Natural killer cell treated with Interleukin-12 subunit alpha and Interleukin-12 subunit beta and Interleukin-15 and Interleukin-18, amount 100 ng/mL, for 72 hours (primary cell): ENCODE measurements at regions not wholly inside any gene's neighbourhood (a gene's known extent, or its start where the extent isn't known, plus 50 kb on each side); places are given as distances from the start of the nearest gene placed in this dataset.

ENCODE experiments used
- ATAC-seq, 2 donors: fragments of 150-1000 bp; cut with Tn5 transposase in 1 of 2; sonication (Bioruptor Pico), chemical (Tn5 transposase) in 1 of 2; 2 replicates each; pipeline ENCODE4 v1.10.0; 2021
- DNase-seq: peaks from one replicate; pipeline ENCODE4 v3.0.0; 2022; ENCODE audit warnings: low spot score
- H3K27ac Mint-ChIP-seq, 2 donors: 1 replicate in 1 of 2; 2 replicates in 1 of 2; pipeline ENCODE4 v1.8.0; 2022; ENCODE audit warnings: mixed read lengths in 2 of 2, mild to moderate bottlenecking in 1 of 2, moderate library complexity in 1 of 2
- H3K27me3 Mint-ChIP-seq, 2 donors: 1 replicate in 1 of 2; 2 replicates in 1 of 2; pipeline ENCODE4 v1.8.0; 2022; ENCODE audit warnings: mixed read lengths in 2 of 2
- H3K36me3 Mint-ChIP-seq: one replicate; pipeline ENCODE4 v1.8.0; 2022; ENCODE audit warnings: mixed read lengths
- H3K4me1 Mint-ChIP-seq, 2 donors: 1 replicate in 1 of 2; 2 replicates in 1 of 2; pipeline ENCODE4 v1.8.0; 2022; ENCODE audit warnings: low read depth in 2 of 2, mixed read lengths in 2 of 2, mild to moderate bottlenecking in 1 of 2
- H3K4me3 Mint-ChIP-seq: one replicate; pipeline ENCODE4 v1.8.0; 2022; ENCODE audit warnings: mixed read lengths
- H3K9me3 Mint-ChIP-seq: 2 replicates; pipeline ENCODE4 v1.8.0; 2022; ENCODE audit warnings: mixed read lengths

DNA sequence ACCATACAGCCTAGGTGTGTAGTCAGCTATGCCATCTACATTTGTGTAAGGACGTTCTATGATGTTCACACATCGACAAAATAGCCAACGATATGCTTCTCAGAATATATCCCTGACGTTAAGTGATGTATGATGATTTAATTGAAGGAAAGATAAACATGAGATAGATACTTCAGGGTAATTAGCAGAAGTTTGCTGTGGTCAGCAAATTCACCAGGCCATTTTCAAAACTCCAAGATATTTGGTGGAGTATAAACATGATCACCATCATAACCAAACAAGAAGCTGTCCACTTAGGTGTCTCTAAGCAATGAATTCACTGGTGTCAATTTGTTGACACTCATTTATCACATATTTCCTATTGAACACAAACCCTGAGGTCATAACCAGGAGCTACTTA, 885.6 kb upstream of the NR2F2 start:
- Mint-ChIP-seq H3K27me3 (peaks cover 4 to 5% of the 10 kb centered on the region in 2 donors), H3K36me3 (peaks cover 14% of the 10 kb centered on the region), H3K27ac (no peak overlapping the region), H3K4me1 (peaks cover 31 to 32% of the 10 kb centered on the region in 2 donors), H3K4me3 (no peak overlapping the region), H3K9me3 (peaks cover 7% of the 10 kb centered on the region)
- no peak for DNase-seq
- ATAC-seq: no peak

DNA sequence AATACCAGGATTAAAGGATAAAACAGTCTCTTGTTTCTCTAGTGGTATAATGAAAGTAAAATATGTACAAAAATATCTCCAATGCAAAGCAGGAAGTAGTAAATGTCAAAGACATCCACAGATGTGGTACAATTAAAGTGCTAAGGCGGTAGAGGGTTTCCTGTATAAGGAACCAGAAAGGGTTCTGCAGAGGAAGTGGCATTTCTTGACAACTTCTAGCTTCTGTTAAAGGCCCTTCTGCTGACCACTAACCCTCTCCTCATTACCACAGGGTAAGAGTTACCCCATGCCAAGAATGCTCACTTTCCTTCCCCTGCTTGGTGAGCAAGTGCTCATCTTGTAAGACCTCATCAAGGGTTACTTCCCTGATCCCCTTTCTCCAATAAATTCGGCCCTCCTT, 883.6 kb upstream of the NR2F2 start:
- peaks cover 10% of the 10 kb centered on the region for H3K9me3 Mint-ChIP-seq
- peak overlapping the region; percentile 19 to 70 for H3K27ac Mint-ChIP-seq
- peak overlapping the region; percentile 18 for H3K4me3 Mint-ChIP-seq
- peaks cover 31 to 34% of the 10 kb centered on the region in 2 donors for H3K4me1 Mint-ChIP-seq
- H3K27me3 Mint-ChIP-seq: peaks cover 4 to 13% of the 10 kb centered on the region in 2 donors
- ATAC-seq (peak; percentile 99), DNase-seq (peak; percentile 82)
- peaks cover 18% of the 10 kb centered on the region for H3K36me3 Mint-ChIP-seq

DNA sequence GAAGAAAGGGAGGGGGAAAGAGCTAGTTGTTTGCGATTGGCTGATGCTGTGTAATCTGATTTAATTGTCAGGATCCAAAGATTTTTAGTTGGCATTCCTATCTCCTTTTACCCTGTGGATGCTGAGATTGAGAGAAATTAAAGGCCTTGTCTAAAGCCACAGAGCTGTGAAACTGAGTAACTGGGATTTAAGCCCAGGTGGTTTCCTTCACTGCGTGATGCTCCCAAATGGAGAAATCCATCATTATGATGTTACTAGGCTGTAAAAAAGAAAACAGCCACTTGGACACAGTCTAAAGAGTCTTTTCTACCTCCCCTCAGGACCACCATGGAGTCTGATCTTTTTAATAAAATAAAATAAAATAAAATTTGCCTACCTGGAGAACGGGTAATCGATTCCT, 883.0 kb upstream of the NR2F2 start:
- no peak for ATAC-seq
- Mint-ChIP-seq H3K27ac (peak overlapping the region; percentile 19 to 70), H3K9me3 (peaks cover 12% of the 10 kb centered on the region), H3K4me1 (peaks cover 31 to 36% of the 10 kb centered on the region in 2 donors), H3K4me3 (peak overlapping the region; percentile 18), H3K36me3 (peaks cover 20% of the 10 kb centered on the region), H3K27me3 (peaks cover 4 to 14% of the 10 kb centered on the region in 2 donors)
- no peak for DNase-seq

DNA sequence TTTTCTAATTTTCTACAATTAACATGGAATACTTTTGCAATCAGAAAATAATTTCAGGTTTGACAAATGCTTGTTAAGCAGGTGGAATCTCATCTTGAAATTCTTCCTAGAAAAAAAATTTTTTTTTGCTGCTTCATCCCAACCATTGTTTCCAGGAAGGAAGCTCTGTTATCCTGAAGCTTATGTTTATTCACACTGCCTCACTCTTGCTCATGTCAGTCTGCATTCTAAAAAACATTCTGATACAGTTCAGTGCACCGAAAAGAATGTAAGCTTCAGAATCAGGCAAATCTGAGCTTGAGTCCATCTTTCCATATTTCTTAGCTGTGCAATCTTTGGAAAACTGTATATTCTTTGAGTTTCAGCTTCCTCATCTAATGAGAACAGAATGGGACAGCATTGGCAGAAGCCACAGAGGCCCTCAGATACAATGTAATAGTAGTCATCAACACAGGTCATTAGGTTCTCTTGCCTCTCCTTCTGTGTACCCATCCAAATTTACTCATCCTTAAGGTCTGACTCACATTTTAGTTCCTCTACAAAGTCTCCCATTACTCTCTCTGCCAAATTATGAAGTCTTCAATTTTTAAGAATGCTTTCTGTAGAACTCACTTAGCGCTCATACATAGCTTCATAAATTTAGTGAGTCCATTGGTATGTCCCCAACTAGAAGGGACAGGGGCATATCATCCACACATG, 881.8 kb upstream of the NR2F2 start:
- H3K4me1 Mint-ChIP-seq: peaks cover 24 to 30% of the 10 kb centered on the region in 2 donors
- peak overlapping the region in 1 of 2 donors; percentile 5 for H3K27ac Mint-ChIP-seq

DNA sequence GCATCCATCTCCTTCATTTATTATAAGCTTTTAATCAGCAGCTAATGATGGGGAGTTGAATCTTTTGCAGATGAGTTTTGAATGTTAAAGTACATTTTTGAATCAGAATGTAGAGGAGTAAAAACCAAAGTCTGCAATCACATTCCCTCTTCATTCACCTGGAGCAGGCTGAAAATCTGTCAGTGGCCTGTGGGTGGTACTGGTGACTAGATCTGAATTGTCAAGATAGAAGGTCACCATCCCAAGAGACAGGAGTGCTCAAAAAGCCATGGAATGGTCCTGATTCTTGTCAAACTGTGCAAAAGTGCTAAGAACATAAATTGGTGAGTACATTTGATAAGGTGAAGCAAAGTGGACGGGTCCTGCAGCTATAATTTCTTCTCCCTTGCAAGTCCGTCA, 881.3 kb upstream of the NR2F2 start:
- H3K4me1 Mint-ChIP-seq: peaks cover 24 to 30% of the 10 kb centered on the region in 2 donors
- H3K4me3 Mint-ChIP-seq: peak overlapping the region; percentile 30
- ATAC-seq: no peak

More for the DNA sequence above, 881.8 kb upstream of the NR2F2 start:
- Mint-ChIP-seq H3K9me3 (peaks cover 7% of the 10 kb centered on the region), H3K36me3 (peaks cover 14% of the 10 kb centered on the region), H3K4me3 (peak overlapping the region; percentile 30), H3K27me3 (peaks cover 4 to 9% of the 10 kb centered on the region in 2 donors)
- ATAC-seq (no peak), DNase-seq (no peak)

DNA sequence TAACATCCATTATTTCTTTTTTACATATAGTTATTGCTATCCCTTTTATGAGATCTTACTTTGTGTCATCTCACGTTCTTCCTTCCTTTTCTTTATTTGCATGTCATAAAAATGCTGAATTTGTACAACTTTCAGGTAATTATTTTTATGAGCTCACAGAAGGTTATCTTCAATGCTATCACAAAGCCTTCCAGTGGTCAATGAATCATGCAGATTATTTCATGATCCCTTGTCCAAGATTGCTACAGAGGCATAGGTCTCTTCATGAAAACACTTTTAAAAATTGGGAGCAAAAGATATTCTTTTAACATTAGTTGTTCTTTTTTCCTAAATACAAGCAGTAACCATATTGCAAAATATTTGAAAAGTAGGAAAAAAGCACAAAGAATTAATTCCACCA, 880.1 kb upstream of the NR2F2 start:
- Mint-ChIP-seq H3K27me3 (peaks cover 4 to 11% of the 10 kb centered on the region in 2 donors), H3K27ac (no peak overlapping the region), H3K4me1 (peaks cover 33 to 35% of the 10 kb centered on the region in 2 donors), H3K4me3 (no peak overlapping the region), H3K9me3 (peaks cover 11% of the 10 kb centered on the region), H3K36me3 (peaks cover 21% of the 10 kb centered on the region)
- ATAC-seq: no peak
- DNase-seq: no peak

More for the DNA sequence above, 881.3 kb upstream of the NR2F2 start:
- peaks cover 14% of the 10 kb centered on the region for H3K36me3 Mint-ChIP-seq
- peaks cover 7% of the 10 kb centered on the region for H3K9me3 Mint-ChIP-seq
- H3K27ac Mint-ChIP-seq: peak overlapping the region in 1 of 2 donors; percentile 5
- peaks cover 4 to 9% of the 10 kb centered on the region in 2 donors for H3K27me3 Mint-ChIP-seq
- no peak for DNase-seq

DNA sequence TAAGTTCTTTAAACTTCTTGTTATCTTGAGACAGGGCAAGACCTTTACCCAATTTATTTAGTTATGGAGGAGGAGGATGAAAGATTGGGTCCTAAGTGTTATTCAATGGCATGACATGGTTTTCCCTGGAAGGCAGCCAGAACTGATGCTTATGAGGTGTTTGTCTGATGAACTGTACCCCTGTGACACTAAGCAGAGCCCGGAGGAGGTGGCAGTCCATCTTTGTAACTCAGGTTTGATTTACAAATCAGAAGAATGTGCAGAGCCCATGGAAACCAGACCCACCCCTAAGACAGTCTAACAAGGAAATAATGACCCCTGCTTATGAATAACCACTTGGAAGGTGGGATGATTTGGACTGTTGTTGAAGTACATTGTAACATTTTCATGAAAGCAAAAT, 878.6 kb upstream of the NR2F2 start:
- Mint-ChIP-seq H3K4me3 (no peak overlapping the region), H3K27ac (no peak overlapping the region), H3K4me1 (peaks cover 36 to 38% of the 10 kb centered on the region in 2 donors), H3K9me3 (peaks cover 8% of the 10 kb centered on the region), H3K27me3 (peaks cover 4 to 11% of the 10 kb centered on the region in 2 donors), H3K36me3 (peaks cover 22% of the 10 kb centered on the region)
- ATAC-seq: no peak
- no peak for DNase-seq

DNA sequence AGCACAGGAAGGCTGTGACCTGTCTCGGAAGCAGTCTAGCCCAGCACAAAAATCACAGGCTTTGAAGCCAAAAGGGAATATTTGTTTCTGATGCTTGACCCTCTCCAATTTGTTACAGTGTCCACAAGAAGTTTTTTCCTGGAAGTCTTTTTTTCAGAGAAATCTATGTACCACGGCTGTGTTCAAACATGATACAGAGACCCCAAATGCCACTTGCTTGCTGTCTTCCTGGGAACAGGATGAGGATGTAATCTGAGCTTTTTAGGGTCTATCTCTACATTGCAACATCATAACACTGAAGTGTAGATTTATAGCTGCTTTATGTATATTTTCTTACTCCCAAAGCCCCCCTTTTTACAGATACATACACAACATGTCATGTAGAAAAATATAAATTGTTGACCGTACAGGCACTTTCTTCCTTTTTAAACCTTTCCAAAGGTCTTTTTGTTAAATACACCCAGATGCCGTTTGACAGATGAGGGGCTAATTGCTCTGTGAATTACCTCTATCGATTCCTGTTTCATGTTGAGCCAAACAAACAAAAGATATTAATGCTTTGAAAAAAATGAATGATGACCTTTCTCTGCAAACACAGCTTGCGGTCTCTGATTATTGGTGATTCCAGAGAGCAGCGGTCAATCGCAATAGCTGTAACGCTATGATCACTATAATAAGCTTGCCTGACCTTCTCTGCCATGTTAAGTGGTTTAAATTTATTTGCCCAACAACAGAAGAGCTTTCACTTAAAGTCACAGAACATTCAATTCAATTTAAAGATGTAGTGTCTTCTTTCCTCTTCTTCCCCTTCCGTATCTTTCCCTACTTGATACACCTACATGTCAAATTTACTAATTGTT, 875.9 kb upstream of the NR2F2 start:
- Mint-ChIP-seq H3K4me1 (peaks cover 22 to 26% of the 10 kb centered on the region in 2 donors), H3K27ac (peak overlapping the region; percentile 33 to 75), H3K36me3 (peaks cover 15% of the 10 kb centered on the region), H3K9me3 (peaks cover 8% of the 10 kb centered on the region), H3K27me3 (peaks cover 0 to 16% of the 10 kb centered on the region in 2 donors), H3K4me3 (peak overlapping the region; percentile 50)
- ATAC-seq: no peak
- no peak for DNase-seq

DNA sequence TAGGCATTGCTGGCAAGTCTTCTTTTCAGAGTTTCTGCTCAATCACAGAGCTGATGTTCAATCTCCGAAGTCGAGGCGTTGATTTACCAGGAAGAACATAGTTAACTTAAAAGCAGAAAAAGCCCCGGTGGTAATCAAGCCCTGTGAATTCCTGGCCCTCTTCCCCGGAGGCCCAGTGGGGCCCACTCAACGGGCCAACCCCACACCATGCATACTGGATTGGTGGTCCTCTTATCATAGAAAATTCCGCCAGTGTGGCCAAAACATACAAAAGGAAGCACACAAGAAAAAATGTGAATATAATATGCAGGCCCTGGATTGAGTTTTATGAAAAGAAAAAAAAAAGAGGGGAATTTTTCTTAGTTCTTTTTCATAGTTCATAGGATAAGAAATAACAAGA, 873.0 kb upstream of the NR2F2 start:
- H3K4me1 Mint-ChIP-seq: peaks cover 22% of the 10 kb centered on the region in 2 donors
- H3K9me3 Mint-ChIP-seq: peaks cover 4% of the 10 kb centered on the region
- peak overlapping the region in 1 of 2 donors; percentile 19 for H3K27ac Mint-ChIP-seq
- DNase-seq (no peak), ATAC-seq (no peak)
- H3K4me3 Mint-ChIP-seq: no peak overlapping the region
- H3K27me3 Mint-ChIP-seq: peaks cover 7 to 14% of the 10 kb centered on the region in 2 donors
- H3K36me3 Mint-ChIP-seq: peaks cover 8% of the 10 kb centered on the region

DNA sequence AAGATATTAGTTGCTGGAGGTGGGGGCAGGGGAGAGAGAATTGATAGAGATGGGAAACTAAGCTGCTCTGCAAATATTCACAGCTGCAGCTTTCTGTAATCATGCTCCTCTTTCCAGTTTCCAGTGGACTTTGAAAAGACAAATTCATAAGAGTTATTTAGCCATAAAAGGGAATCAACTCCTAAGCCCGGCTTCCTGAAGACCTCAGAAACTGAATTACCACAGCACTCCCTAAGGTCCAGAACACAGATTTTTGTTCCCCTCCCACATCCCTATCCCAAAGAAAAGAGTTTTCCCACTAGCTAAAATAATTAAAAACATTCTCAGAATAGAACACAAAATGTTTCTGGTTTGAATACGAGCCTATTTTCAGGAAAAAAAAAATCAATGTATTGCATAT, 871.8 kb upstream of the NR2F2 start:
- peaks cover 8% of the 10 kb centered on the region for H3K36me3 Mint-ChIP-seq
- ATAC-seq (no peak), DNase-seq (no peak)
- peaks cover 7 to 14% of the 10 kb centered on the region in 2 donors for H3K27me3 Mint-ChIP-seq
- peaks cover 4% of the 10 kb centered on the region for H3K9me3 Mint-ChIP-seq
- H3K27ac Mint-ChIP-seq: no peak overlapping the region
- no peak overlapping the region for H3K4me3 Mint-ChIP-seq
- peaks cover 22% of the 10 kb centered on the region in 2 donors for H3K4me1 Mint-ChIP-seq

DNA sequence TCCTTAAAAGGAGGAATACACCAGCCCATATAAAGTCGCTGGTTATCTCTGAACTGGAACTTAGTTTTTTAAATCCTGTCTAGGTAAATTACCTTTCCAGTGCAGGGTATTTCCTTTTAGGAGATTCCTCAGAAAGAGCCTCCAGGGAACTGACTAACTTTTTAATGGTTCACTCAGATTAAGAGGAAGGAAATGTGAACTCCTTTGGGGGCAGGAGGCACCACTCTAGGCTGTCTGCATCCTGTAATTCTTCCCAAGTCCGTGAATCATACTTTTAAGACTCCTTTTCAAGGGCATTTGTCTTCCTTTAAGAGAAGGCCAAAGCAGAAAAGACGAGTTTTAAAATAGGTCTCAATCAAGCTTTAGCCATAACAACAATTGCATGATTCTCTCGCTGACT, 871.2 kb upstream of the NR2F2 start:
- DNase-seq (no peak), ATAC-seq (no peak)
- H3K27me3 Mint-ChIP-seq: peaks cover 7 to 14% of the 10 kb centered on the region in 2 donors
- H3K27ac Mint-ChIP-seq: no peak overlapping the region
- peaks cover 22% of the 10 kb centered on the region in 2 donors for H3K4me1 Mint-ChIP-seq
- peaks cover 8% of the 10 kb centered on the region for H3K36me3 Mint-ChIP-seq
- H3K9me3 Mint-ChIP-seq: peaks cover 4% of the 10 kb centered on the region
- no peak overlapping the region for H3K4me3 Mint-ChIP-seq

DNA sequence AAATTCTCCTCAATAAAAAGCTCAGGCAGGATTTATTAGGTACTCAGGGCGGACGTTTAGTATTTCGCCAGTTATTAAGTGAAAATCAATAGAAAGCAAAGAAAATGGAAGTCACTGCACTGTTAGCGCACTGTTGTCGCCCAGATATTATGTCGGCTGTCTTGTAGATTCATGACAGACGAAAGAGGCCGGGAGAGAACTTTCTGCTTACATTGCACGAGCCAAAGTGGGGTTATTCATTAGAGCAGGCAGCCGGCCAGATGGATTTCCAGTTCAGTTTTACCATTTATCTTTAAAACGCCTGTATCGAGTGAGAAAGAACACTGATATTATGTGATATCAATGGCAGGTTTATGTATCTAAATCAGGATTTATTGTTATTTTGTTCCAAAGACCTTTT, 866.0 kb upstream of the NR2F2 start:
- H3K4me3 Mint-ChIP-seq: no peak overlapping the region
- H3K27me3 Mint-ChIP-seq: peaks cover 12 to 22% of the 10 kb centered on the region in 2 donors
- ATAC-seq: no peak
- H3K36me3 Mint-ChIP-seq: no peaks in the 10 kb centered on the region
- no peaks in the 10 kb centered on the region for H3K4me1 Mint-ChIP-seq
- no peak overlapping the region for H3K27ac Mint-ChIP-seq
- no peaks in the 10 kb centered on the region for H3K9me3 Mint-ChIP-seq
- no peak for DNase-seq

DNA sequence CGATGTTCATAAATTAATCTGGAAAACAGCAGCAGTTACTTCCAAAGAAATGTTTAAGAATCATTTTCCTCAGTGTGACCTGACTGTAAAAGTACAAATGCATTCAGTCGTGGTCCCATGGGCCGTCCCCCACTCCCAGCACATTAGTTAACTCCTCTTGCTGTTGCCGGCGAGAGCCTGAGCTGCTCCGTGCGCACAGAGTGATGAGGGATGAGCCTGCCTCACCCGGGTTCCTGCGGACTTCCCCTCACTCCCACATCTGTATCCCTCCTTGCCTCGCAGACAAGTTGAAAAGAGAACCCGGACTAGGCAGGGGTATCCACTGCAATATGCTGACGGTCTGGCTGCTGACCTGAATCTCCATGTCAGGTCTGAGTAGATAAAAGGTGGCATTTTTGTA, 861.7 kb upstream of the NR2F2 start:
- no peaks in the 10 kb centered on the region for H3K4me1 Mint-ChIP-seq
- peaks cover 14 to 30% of the 10 kb centered on the region in 2 donors for H3K27me3 Mint-ChIP-seq
- DNase-seq (no peak), ATAC-seq (no peak)
- H3K4me3 Mint-ChIP-seq: no peak overlapping the region
- no peaks in the 10 kb centered on the region for H3K9me3 Mint-ChIP-seq
- H3K27ac Mint-ChIP-seq: no peak overlapping the region
- no peaks in the 10 kb centered on the region for H3K36me3 Mint-ChIP-seq

DNA sequence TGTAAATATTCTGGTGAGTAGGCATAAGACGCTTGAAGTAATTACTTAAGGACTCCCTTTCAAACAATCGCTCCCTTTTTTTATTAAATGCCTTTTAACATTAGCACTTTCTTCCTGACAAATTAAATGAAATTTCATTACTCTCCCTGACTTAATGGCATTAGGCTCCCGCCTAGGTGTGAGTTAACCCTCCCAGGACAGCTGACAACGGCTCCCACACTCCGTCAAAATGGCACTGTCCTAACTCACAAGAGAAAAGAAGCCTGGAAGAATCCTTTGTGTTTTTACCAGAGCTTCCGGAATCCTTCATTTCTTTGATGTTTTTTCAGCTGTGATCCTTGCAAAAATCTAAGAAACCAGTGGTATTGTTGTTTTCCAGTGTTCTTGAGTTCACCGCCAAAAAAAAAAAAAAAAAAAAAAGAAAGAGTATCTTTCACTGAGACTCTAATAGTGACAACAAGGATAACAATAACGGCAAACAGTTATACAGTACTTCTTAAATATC, 861.0 kb upstream of the NR2F2 start:
- Mint-ChIP-seq H3K9me3 (no peaks in the 10 kb centered on the region), H3K27ac (peak overlapping the region in 1 of 2 donors; percentile 58), H3K27me3 (peaks cover 16 to 30% of the 10 kb centered on the region in 2 donors), H3K4me1 (no peaks in the 10 kb centered on the region), H3K4me3 (no peak overlapping the region), H3K36me3 (no peaks in the 10 kb centered on the region)
- DNase-seq: no peak
- ATAC-seq: no peak
